ENCODE measurements at regions not wholly inside any gene's neighbourhood (a gene's known extent, or its start where the extent isn't known, plus 50 kb on each side); places are given as distances from the start of the nearest gene placed in this dataset.

- Mint-ChIP-seq H3K27ac (no peak overlapping the region), H3K36me3 (ENCODE audit: low read depth) (no peaks in the 10 kb centered on the region)
These were observed 403.2 kb downstream of the HS3ST3B1 start for GRCh38 chr17:14704121-14704520.

GRCh38 chr17:14701886-14702285, 401.0 kb downstream of the HS3ST3B1 start:
- Mint-ChIP-seq H3K27me3 (no peaks in the 10 kb centered on the region), H3K27ac (no peak overlapping the region), H3K36me3 (ENCODE audit: low read depth) (no peaks in the 10 kb centered on the region), H3K4me3 (no peak overlapping the region), H3K4me1 (no peaks in the 10 kb centered on the region), H3K9me3 (no peaks in the 10 kb centered on the region)
- ATAC-seq (ENCODE audit: low read depth) (no peak), DNase-seq (no peak)
- ChIA-PET POLR2A (interaction anchor here (0.7 kb wide), 1 partner anchor 626 kb away, joined by 5 read pairs; no protein-coding TSS in a partner anchor), CTCF (no interaction called here)
- no peak for TF ChIP-seq CTCF (IDR thresholded peaks at IDR 0.05)
- intact Hi-C loops (cut with micrococcal nuclease) = no loop called here

More at GRCh38 chr17:14704121-14704520, 403.2 kb downstream of the HS3ST3B1 start:
- DNase-seq (no peak), ATAC-seq (ENCODE audit: low read depth) (no peak)
- CTCF ChIA-PET = no interaction called here
- no peak overlapping the region for H3K4me3 Mint-ChIP-seq
- no peak for TF ChIP-seq CTCF (IDR thresholded peaks at IDR 0.05)
- H3K9me3 Mint-ChIP-seq = no peaks in the 10 kb centered on the region
- intact Hi-C loops (cut with micrococcal nuclease) = no loop called here
- POLR2A ChIA-PET = no interaction called here
- H3K4me1 Mint-ChIP-seq = no peaks in the 10 kb centered on the region
- no peaks in the 10 kb centered on the region for H3K27me3 Mint-ChIP-seq

GRCh38 chr17:14699574-14700185, 398.8 kb downstream of the HS3ST3B1 start:
- DNase-seq = no peak
- H3K36me3 Mint-ChIP-seq (ENCODE audit: low read depth) = no peaks in the 10 kb centered on the region
- POLR2A ChIA-PET = no interaction called here
- no peak for TF ChIP-seq CTCF (IDR thresholded peaks at IDR 0.05)
- intact Hi-C loops (cut with micrococcal nuclease) = no loop called here
- ATAC-seq (ENCODE audit: low read depth) = no peak
- H3K27me3 Mint-ChIP-seq = peaks cover 8% of the 10 kb centered on the region
- H3K4me1 Mint-ChIP-seq = no peaks in the 10 kb centered on the region
- H3K9me3 Mint-ChIP-seq = no peaks in the 10 kb centered on the region
- CTCF ChIA-PET = no interaction called here
- H3K4me3 Mint-ChIP-seq = no peak overlapping the region
- H3K27ac Mint-ChIP-seq = no peak overlapping the region

GRCh38 chr17:14693382-14693781, 392.5 kb downstream of the HS3ST3B1 start:
- CTCF ChIA-PET = no interaction called here
- no peak for ATAC-seq (ENCODE audit: low read depth)
- intact Hi-C loops (cut with micrococcal nuclease) = no loop called here

GRCh38 chr17:14690704-14691103, 389.8 kb downstream of the HS3ST3B1 start:
- no peak overlapping the region for H3K27ac Mint-ChIP-seq
- H3K4me3 Mint-ChIP-seq = no peak overlapping the region
- H3K4me1 Mint-ChIP-seq = no peaks in the 10 kb centered on the region
- peaks cover 17% of the 10 kb centered on the region for H3K9me3 Mint-ChIP-seq
- no peak for TF ChIP-seq CTCF (IDR thresholded peaks at IDR 0.05)
- CTCF ChIA-PET = no interaction called here
- DNase-seq (no peak), ATAC-seq (ENCODE audit: low read depth) (no peak)
- intact Hi-C loops (cut with micrococcal nuclease) = no loop called here
- H3K27me3 Mint-ChIP-seq = peaks cover 11% of the 10 kb centered on the region
- POLR2A ChIA-PET = no interaction called here
- H3K36me3 Mint-ChIP-seq (ENCODE audit: low read depth) = no peaks in the 10 kb centered on the region

More at GRCh38 chr17:14693382-14693781, 392.5 kb downstream of the HS3ST3B1 start:
- Mint-ChIP-seq H3K36me3 (ENCODE audit: low read depth) (no peaks in the 10 kb centered on the region), H3K4me1 (no peaks in the 10 kb centered on the region), H3K4me3 (no peak overlapping the region), H3K27me3 (peaks cover 11% of the 10 kb centered on the region), H3K9me3 (peaks cover 17% of the 10 kb centered on the region), H3K27ac (no peak overlapping the region)
- POLR2A ChIA-PET = no interaction called here
- DNase-seq = no peak
- no peak for TF ChIP-seq CTCF (IDR thresholded peaks at IDR 0.05)

All from activated B cell treated with CpG ODN at 0.5 μM for 24 hours (primary cell).